HG02678 (cell line): ENCODE measurements at regions not wholly inside any gene's neighbourhood (a gene's known extent, or its start where the extent isn't known, plus 50 kb on each side); places are given as distances from the start of the nearest gene placed in this dataset.

Experiments used
- ATAC-seq: cut with Tn5 transposase; IDR thresholded peaks from one replicate; pipeline ENCODE4 v1.9.1; 2021; ENCODE audit warnings: mild to moderate bottlenecking, moderate library complexity; ENCODE audit not compliant: unreplicated experiment

GRCh38 chr18:25454730-25455129 is 102.8 kb upstream of the ZNF521 start:
- ATAC-seq = no peak

- ATAC-seq = no peak
Observed at GRCh38 chr18:25454270-25454659, 102.3 kb upstream of the ZNF521 start.

DNA sequence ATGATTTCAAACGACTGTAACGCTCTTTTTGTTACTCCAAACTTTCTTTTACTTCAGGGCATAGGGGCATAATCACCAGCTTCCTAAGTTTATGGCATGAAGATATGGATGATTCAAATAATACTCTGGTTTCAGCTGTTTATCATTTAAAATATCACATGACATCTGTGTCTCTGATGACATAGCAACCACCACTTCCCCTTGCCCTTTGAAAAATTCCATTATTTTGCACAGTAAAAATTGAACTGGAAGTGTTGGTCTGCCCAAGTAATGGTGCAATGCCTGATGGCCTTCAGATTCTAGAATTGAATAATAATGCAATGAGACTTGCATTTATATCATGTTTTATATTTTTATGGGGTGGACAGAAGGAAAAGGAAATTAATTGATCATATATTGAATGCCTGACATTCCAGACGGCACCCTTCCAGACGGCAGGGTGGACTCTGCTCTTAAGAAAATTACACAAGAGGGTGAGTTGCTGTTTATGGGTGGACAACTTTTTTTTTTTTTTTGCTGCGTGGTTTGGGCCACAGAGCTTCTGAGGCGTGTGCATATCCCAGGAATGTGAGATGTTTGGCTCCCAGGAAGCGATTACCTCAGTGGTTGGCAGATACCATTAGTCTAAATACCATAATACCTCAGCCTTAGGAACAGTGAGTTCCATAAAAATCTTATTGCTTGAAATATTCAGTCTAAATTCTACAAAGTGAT is 101.7 kb upstream of the ZNF521 start:
- ATAC-seq = no peak

DNA sequence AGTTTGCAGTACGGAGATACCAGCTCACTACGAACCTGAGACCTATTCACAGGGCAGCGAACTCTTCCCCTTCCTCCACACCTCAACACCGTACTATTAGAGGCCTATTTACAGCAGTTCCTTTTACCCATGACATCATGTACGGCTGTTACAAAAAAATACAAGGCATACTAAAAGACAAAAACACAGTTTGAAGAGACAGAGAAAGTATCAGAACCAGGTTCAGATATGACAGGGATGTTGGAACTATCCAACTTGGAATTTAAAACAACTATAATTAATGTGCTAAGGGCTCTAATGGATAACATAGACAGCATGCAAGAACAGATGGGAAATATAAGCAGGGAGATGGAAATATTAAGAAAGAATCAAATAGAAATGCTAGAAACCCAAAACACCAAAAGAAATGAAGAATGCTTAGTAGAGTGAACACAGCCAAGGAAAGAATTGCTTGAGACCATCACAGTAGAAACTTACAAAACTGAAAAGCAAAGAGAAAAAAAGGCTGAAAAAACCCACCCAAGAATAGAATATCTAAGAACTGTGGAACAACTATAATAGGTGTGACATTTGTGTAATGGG is 99.2 kb upstream of the ZNF521 start:
- no peak for ATAC-seq

GRCh38 chr18:25449046-25449445 is 97.1 kb upstream of the ZNF521 start:
- no peak for ATAC-seq

- ATAC-seq = no peak
Observed at GRCh38 chr18:25446972-25447371, 95.0 kb upstream of the ZNF521 start.

- ATAC-seq = no peak
Observed at GRCh38 chr18:25445430-25445829, 93.5 kb upstream of the ZNF521 start.

- no peak for ATAC-seq
Observed at GRCh38 chr18:25443776-25444175, 91.8 kb upstream of the ZNF521 start.

DNA sequence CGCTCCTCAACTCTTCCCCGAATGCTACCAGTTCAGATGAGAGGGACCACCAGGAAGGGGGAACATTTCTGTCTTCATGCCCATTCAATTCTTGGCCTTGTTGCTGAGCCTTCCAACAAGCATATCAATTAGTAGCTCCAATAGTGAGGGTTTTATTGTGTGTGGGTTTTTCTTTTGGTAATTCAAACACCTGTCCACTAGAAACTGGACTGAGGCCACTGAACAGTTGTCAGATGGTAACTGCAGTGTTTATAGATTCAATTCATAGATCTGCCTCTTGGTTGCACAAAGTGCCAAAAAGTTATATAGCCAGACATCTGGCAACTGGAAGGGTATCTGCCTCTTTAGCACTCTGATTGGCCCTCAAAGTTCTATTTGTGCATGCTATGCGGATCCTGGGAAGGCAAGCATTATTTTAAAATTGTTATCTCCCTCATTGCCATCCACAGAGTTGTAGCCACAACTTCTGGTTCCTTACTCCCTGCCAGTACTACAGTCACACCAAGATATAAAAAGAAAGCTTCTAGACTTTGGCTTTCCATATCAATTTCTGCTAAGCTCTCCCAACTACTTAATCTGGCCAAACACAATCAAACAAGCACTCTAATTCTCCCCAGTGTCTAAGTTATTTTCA is 83.3 kb upstream of the ZNF521 start:
- no peak for ATAC-seq

- no peak for ATAC-seq
Observed at GRCh38 chr18:25434745-25435144, 82.8 kb upstream of the ZNF521 start.

- ATAC-seq = no peak
Observed at GRCh38 chr18:25433590-25433989, 81.6 kb upstream of the ZNF521 start.

DNA sequence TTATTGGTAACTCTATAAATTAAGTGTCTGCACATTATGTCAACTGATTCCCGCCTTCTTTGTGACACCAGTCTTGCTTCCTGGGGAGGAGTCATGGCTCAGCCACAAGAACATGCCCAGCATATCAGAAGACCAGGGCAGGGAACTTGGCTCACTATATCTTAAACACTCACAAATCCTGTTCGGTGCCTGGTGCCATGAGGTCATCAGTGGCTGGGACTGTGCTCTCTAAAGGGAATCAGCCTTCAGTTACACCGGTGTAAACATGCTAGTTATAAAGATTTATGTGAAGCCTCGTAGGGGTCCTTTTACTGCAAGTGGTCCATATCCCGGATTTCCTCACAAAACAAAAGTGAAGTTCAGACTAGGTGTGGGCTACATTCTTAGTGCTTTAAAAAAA is 73.1 kb upstream of the ZNF521 start:
- no peak for ATAC-seq

DNA sequence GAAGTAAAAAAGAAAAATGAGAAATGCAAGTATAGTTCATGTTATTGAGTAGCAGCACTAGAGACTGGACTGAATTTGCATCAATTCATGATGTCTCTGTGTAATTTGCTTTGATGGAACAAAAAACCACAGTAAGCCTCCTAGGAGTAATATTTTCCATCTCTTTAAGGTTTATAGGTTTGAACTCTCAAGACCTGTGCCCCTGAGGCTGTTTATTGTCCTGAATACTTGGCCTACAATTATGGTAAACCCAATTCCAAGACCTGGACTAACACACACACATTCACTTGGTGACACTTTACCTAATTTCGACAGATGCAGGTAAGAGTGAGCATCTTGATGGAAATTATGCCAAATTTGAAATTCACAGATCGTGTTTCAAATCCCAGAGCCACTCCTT is 71.8 kb upstream of the ZNF521 start:
- no peak for ATAC-seq

GRCh38 chr18:25423267-25423666 is 71.3 kb upstream of the ZNF521 start:
- no peak for ATAC-seq

- no peak for ATAC-seq
Observed at GRCh38 chr18:25422230-25422629, 70.3 kb upstream of the ZNF521 start.

DNA sequence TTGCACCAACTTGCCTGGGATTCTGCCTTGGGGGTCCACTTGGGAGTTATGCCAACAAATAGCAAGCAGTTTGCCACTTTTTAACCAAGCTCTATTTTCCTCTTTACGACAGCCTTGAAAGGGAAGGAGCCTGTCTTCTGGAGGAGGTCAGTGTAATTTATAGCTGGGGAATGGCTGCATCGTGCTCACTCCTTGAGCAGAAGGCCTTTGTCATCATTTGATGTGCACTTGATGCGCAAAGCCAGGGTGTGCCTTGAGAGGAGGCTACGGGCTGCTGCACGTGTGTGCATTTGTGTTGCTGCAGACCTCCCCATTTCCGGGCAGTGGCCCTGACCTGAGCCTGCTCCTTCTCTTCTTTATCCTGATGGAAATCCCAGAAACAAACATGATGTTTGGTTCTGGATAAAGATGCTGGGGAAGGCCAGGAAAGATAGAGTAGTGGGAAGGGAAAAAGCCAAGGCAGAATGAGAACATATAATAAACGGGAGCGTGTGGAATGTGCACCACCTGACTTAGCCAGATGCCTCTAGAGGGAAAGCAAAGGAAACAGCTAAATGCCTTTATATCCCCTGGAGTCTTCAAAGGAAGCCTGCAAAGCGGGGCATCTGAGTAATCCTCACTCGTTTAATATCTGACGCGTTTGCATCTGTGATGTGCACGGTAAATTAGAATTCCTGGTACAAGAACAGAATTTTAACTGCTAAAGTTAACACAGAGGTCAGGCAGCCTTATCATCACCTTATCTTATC is 68.3 kb upstream of the ZNF521 start:
- ATAC-seq = no peak

GRCh38 chr18:25416374-25416773 is 64.4 kb upstream of the ZNF521 start:
- no peak for ATAC-seq

GRCh38 chr18:25409971-25410370 is 58.0 kb upstream of the ZNF521 start:
- ATAC-seq = no peak

DNA sequence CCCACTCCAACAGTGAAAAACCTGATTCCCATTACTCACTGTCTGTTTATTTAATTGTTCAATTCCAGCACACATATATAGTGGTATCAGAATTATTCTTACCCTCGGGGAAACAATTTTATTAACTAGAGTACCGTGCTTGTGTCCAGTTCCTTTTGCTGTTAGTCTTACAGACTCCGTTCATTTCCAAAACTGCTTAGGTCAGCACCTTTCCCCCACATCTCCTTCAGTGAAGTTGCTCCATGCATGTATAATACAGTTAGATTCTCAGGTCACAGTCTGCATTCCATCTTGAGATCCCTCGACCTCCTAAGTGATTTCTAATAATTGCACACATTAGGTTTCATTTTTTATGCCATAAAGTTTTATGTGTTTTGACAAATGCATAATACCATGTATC is 56.3 kb upstream of the ZNF521 start:
- ATAC-seq = no peak
